OCI-LY1 (cell line): ENCODE measurements at regions not wholly inside any gene's neighbourhood (a gene's known extent, or its start where the extent isn't known, plus 50 kb on each side); places are given as distances from the start of the nearest gene placed in this dataset.

Experiments used
- H2AFZ ChIP-seq: fragments of 200-600 bp; sonication (generic), shearing (Covaris generic); 2 replicates; pipeline ENCODE4 v1.6.0; 2014; ENCODE audit warnings: antibody characterized with exemption, mild to moderate bottlenecking, low read length
- H3F3A ChIP-seq: fragments of 200-600 bp; sonication (generic), shearing (Covaris generic); 2 replicates; pipeline ENCODE4 v1.6.0; 2014; ENCODE audit warnings: mild to moderate bottlenecking, antibody characterized with exemption, low read length, moderate library complexity; ENCODE audit not compliant: insufficient read depth
- H3K27ac ChIP-seq: fragments of 200-600 bp; sonication (generic); 2 replicates; pipeline ENCODE4 v1.5.1; 2014; ENCODE audit warnings: low read length, mixed run types, mild to moderate bottlenecking, low read depth; ENCODE audit not compliant: poor library complexity, severe bottlenecking
- H3K27me3 ChIP-seq: fragments of 200-600 bp; sonication (generic); 2 replicates; pipeline ENCODE4 v1.6.0; 2014; ENCODE audit warnings: antibody characterized with exemption, mild to moderate bottlenecking, low read length, moderate library complexity; ENCODE audit not compliant: insufficient read depth
- H3K36me3 ChIP-seq: fragments of 200-600 bp; sonication (generic); 2 replicates; pipeline ENCODE4 v1.6.1; 2014; ENCODE audit warnings: mild to moderate bottlenecking, antibody characterized with exemption, low read length, moderate library complexity, mixed read lengths; ENCODE audit not compliant: insufficient read depth
- H3K4me1 ChIP-seq: fragments of 200-600 bp; sonication (generic); 2 replicates; pipeline ENCODE4 v1.5.1; 2014; ENCODE audit warnings: mild to moderate bottlenecking, low read length, moderate library complexity; ENCODE audit not compliant: insufficient read depth, severe bottlenecking
- H3K4me2 ChIP-seq: fragments of 200-600 bp; sonication (generic), shearing (Covaris generic); 2 replicates; pipeline ENCODE4 v1.6.1; 2014; ENCODE audit warnings: low read length
- H3K4me3 ChIP-seq: fragments of 200-600 bp; sonication (generic); 2 replicates; pipeline ENCODE4 v1.5.1; 2014; ENCODE audit warnings: low read length, low read depth, mild to moderate bottlenecking, mixed read lengths; ENCODE audit not compliant: poor library complexity, severe bottlenecking
- H3K79me2 ChIP-seq: fragments of 200-600 bp; shearing (Covaris generic); 2 replicates; pipeline ENCODE4 v1.6.1; 2016; ENCODE audit warnings: mixed run types, low read length, mixed read lengths; ENCODE audit not compliant: insufficient read depth
- H3K9ac ChIP-seq: fragments of 200-600 bp; sonication (generic), shearing (Covaris generic); 2 replicates; pipeline ENCODE4 v1.6.1; 2014; ENCODE audit warnings: mild to moderate bottlenecking, low read length, mixed read lengths
- H3K9me2 ChIP-seq: fragments of 200-600 bp; sonication (generic), shearing (Covaris generic); 2 replicates; pipeline ENCODE4 v1.6.1; 2014; ENCODE audit warnings: low read depth, mild to moderate bottlenecking, low read length, mixed read lengths
- H3K9me3 ChIP-seq: fragments of 200-600 bp; shearing (Covaris generic); 2 replicates; pipeline ENCODE4 v1.6.1; 2014; ENCODE audit warnings: low read length, mixed read lengths
- H4K20me1 ChIP-seq: fragments of 200-600 bp; sonication (generic), shearing (Covaris generic); 2 replicates; pipeline ENCODE4 v1.6.0; 2016; ENCODE audit warnings: mild to moderate bottlenecking, low read length; ENCODE audit not compliant: insufficient read depth
- CTCF ChIP-seq: fragments of 200-600 bp; sonication (generic), shearing (Covaris generic); IDR thresholded peaks from 2 replicates; pipeline ENCODE4 v1.5.1; 2017; ENCODE audit warnings: mild to moderate bottlenecking, antibody characterized with exemption, low read length, moderate library complexity, mixed read lengths
- EZH2 ChIP-seq: fragments of 200-600 bp; sonication (generic), shearing (Covaris generic); IDR thresholded peaks from 2 replicates; pipeline ENCODE4 v1.8.0; 2017; ENCODE audit warnings: borderline replicate concordance, mixed run types, mild to moderate bottlenecking, antibody characterized with exemption, low read length, moderate library complexity, mixed read lengths

- TF ChIP-seq CTCF, result no peak
- TF ChIP-seq EZH2, result no peak
- Histone ChIP-seq H3K27me3 (no peaks in the 10 kb centered on the region), H3K4me3 (no peak overlapping the region), H3K9me2 (no peaks in the 10 kb centered on the region), H2AFZ (no peak overlapping the region), H3K9me3 (no peaks in the 10 kb centered on the region), H3K9ac (no peak overlapping the region), H3K36me3 (no peaks in the 10 kb centered on the region), H3K79me2 (no peaks in the 10 kb centered on the region), H3K27ac (no peak overlapping the region), H3F3A (no peaks in the 10 kb centered on the region), H3K4me2 (no peak overlapping the region), H4K20me1 (no peaks in the 10 kb centered on the region), H3K4me1 (no peaks in the 10 kb centered on the region)
These were observed 177.3 kb upstream of the ETV3 start for GRCh38 chr1:157315544-157315943.

GRCh38 chr1:157314408-157314807 lies 176.2 kb upstream of the ETV3 start:
- Histone ChIP-seq H3K9ac (no peak overlapping the region), H3F3A (no peaks in the 10 kb centered on the region), H3K9me2 (no peaks in the 10 kb centered on the region), H3K4me3 (no peak overlapping the region), H3K4me1 (no peaks in the 10 kb centered on the region), H3K79me2 (no peaks in the 10 kb centered on the region), H3K9me3 (no peaks in the 10 kb centered on the region), H3K36me3 (no peaks in the 10 kb centered on the region), H3K27ac (no peak overlapping the region), H3K27me3 (no peaks in the 10 kb centered on the region), H3K4me2 (no peak overlapping the region), H4K20me1 (no peaks in the 10 kb centered on the region), H2AFZ (no peak overlapping the region)
- TF ChIP-seq CTCF (no peak), EZH2 (no peak)

DNA sequence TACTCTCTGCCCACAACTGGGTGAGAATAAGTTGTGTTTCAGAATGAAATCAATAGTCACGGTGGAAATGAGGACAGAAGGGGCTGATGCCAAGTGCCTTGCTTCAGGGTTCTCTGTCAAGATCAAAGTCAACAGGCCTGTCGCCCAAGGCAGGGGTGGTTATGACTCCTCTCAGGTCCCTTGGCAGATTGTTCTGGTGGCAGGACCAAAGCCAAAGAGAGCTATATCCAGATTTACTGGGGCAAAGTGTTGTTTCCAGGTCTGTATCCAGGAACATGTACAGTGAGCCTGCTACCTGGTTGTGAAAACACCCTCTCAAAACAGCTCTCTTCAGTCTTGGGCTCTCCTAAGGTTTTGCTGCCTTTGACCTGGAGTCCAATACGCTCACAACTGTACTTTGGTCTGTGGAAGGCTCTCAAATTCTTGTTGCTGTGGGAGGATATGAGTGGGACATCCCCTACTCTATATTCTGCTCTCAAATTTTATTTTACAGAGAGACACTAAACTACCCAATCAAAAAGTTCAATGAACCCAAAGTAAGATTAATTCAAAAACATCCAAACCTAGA lies 175.1 kb upstream of the ETV3 start:
- H4K20me1 ChIP-seq, result no peaks in the 10 kb centered on the region
- no peaks in the 10 kb centered on the region for H3K36me3 ChIP-seq
- H3K4me3 ChIP-seq, result no peak overlapping the region
- H3K27me3 ChIP-seq, result no peaks in the 10 kb centered on the region
- TF ChIP-seq EZH2 (no peak), CTCF (no peak)
- no peaks in the 10 kb centered on the region for H3K9me3 ChIP-seq
- H3K4me1 ChIP-seq, result no peaks in the 10 kb centered on the region
- no peaks in the 10 kb centered on the region for H3K9me2 ChIP-seq
- H3K27ac ChIP-seq, result no peak overlapping the region
- H3K79me2 ChIP-seq, result no peaks in the 10 kb centered on the region
- H3K4me2 ChIP-seq, result no peak overlapping the region
- H3F3A ChIP-seq, result no peaks in the 10 kb centered on the region
- H3K9ac ChIP-seq, result no peak overlapping the region
- no peak overlapping the region for H2AFZ ChIP-seq
